IMR-90 (cell line): ENCODE measurements at regions not wholly inside any gene's neighbourhood (a gene's known extent, or its start where the extent isn't known, plus 50 kb on each side); places are given as distances from the start of the nearest gene placed in this dataset.

Source experiments
- ATAC-seq: fragments of 200-7000 bp; cut with Tn5 transposase; 2 replicates; pipeline ENCODE4 v1.9.1; 2020; ENCODE audit warnings: low read depth, mild to moderate bottlenecking, moderate library complexity
- BruUV-seq: library from RNA; stranded (reverse); fragments of 400-500 nt; replicated peaks from 2 replicates; lab custom pipeline; 2021; lab: Mats Ljungman, UMichigan
- CTCF ChIA-PET: fragments of 300-600 bp; formaldehyde crosslinking; extraction: SDS; loops from one replicate; lab custom pipeline; 2021; ENCODE audit warnings: antibody characterized with exemption; lab: Yijun Ruan, JAX
- POLR2A ChIA-PET: fragments of 300-600 bp; sonication (Branson Sonifier 250); formaldehyde crosslinking; loops from one replicate; lab custom pipeline; 2022; ENCODE audit warnings: antibody characterized with exemption; ENCODE audit not compliant: unreplicated experiment; lab: Charles Lee
- DNase-seq: peaks from one replicate; pipeline ENCODE4 v3.0.0; 2013
- H2AFZ ChIP-seq: replicated peaks from 2 replicates; pipeline ENCODE3; 2013; ENCODE audit warnings: low read length, mild to moderate bottlenecking; ENCODE audit not compliant: poor library complexity
- H2AK5ac ChIP-seq: 2 replicates; pipeline ENCODE4 v1.6.1; 2013; ENCODE audit warnings: low read depth, low read length, inconsistent platforms
- H2AK9ac ChIP-seq: replicated peaks from 2 replicates; pipeline ENCODE3; 2013; ENCODE audit warnings: mild to moderate bottlenecking, low read depth, low read length, moderate library complexity; ENCODE audit not compliant: poor library complexity
- H2BK120ac ChIP-seq: 2 replicates; pipeline ENCODE4 v1.6.1; 2013; ENCODE audit warnings: low read depth, low read length, inconsistent platforms
- H2BK15ac ChIP-seq: 3 replicates; pipeline ENCODE4 v1.6.1; 2013; ENCODE audit warnings: low read depth, low read length, inconsistent platforms
- H2BK20ac ChIP-seq: 2 replicates; pipeline ENCODE4 v1.6.1; 2013; ENCODE audit warnings: low read depth, mild to moderate bottlenecking, inconsistent platforms, low read length, moderate library complexity
- H2BK5ac ChIP-seq: 2 replicates; pipeline ENCODE4 v1.6.1; 2013; ENCODE audit warnings: mild to moderate bottlenecking, low read depth, low read length, inconsistent platforms; ENCODE audit not compliant: poor library complexity, severe bottlenecking
- H3K14ac ChIP-seq: replicated peaks from 2 replicates; pipeline ENCODE4 v1.6.1; 2013; ENCODE audit warnings: low read depth, low read length, inconsistent platforms
- H3K18ac ChIP-seq: 2 replicates; pipeline ENCODE4 v1.6.1; 2013; ENCODE audit warnings: low read depth, low read length, control low read depth
- H3K23ac ChIP-seq: 2 replicates; pipeline ENCODE4 v1.6.1; 2013; ENCODE audit warnings: low read depth, low read length, inconsistent platforms
- H3K27ac ChIP-seq: 2 replicates; pipeline ENCODE4 v1.5.1; 2013; ENCODE audit warnings: mild to moderate bottlenecking, control low read depth, low read length; ENCODE audit not compliant: insufficient read depth
- H3K27me3 ChIP-seq: 2 replicates; pipeline ENCODE4 v1.6.1; 2013; ENCODE audit warnings: low read length; ENCODE audit not compliant: control insufficient read depth, insufficient read depth
- H3K36me3 ChIP-seq: 2 replicates; pipeline ENCODE4 v1.6.1; 2013; ENCODE audit warnings: low read length, mixed read lengths; ENCODE audit not compliant: control insufficient read depth, insufficient read depth
- H3K4ac ChIP-seq: 2 replicates; pipeline ENCODE4 v1.6.1; 2013; ENCODE audit warnings: low read depth, low read length, inconsistent platforms
- H3K4me1 ChIP-seq: 2 replicates; pipeline ENCODE4 v1.6.1; 2013; ENCODE audit warnings: low read length, mixed read lengths; ENCODE audit not compliant: control insufficient read depth, insufficient read depth
- H3K4me2 ChIP-seq: 2 replicates; pipeline ENCODE4 v1.6.1; 2013; ENCODE audit warnings: low read depth, mild to moderate bottlenecking, control low read depth, low read length, moderate library complexity
- H3K4me3 ChIP-seq: 2 replicates; pipeline ENCODE4 v1.5.1; 2013; ENCODE audit warnings: low read depth, mild to moderate bottlenecking, control low read depth, low read length, moderate library complexity; ENCODE audit not compliant: insufficient read depth
- H3K56ac ChIP-seq: 2 replicates; pipeline ENCODE4 v1.6.1; 2013; ENCODE audit warnings: low read length, inconsistent platforms; ENCODE audit not compliant: insufficient read depth; ENCODE audit errors: extremely low read depth
- H3K79me1 ChIP-seq, 2 experiments: 2 replicates each; pipeline ENCODE4 v1.6.1; 2013; ENCODE audit warnings: low read length in 2 of 2, inconsistent platforms in 1 of 2, low read depth in 1 of 2
- H3K9ac ChIP-seq: 2 replicates; pipeline ENCODE4 v1.6.1; 2013; ENCODE audit warnings: low read depth, low read length, control low read depth
- H3K9me1 ChIP-seq: 2 replicates; pipeline ENCODE4 v1.6.1; 2013; ENCODE audit warnings: low read length, inconsistent platforms; ENCODE audit not compliant: insufficient read depth
- H3K9me3 ChIP-seq: 2 replicates; pipeline ENCODE4 v1.6.1; 2013; ENCODE audit warnings: low read length; ENCODE audit not compliant: control insufficient read depth, insufficient read depth
- H4K20me1 ChIP-seq: 2 replicates; pipeline ENCODE4 v1.6.1; 2013; ENCODE audit warnings: low read length, inconsistent platforms; ENCODE audit not compliant: insufficient read depth
- H4K5ac ChIP-seq: 2 replicates; pipeline ENCODE4 v1.6.1; 2013; ENCODE audit warnings: mild to moderate bottlenecking, low read depth, low read length, control low read depth
- H4K8ac ChIP-seq, 2 experiments: 2 replicates each; pipeline ENCODE4 v1.6.1; 2013; ENCODE audit warnings: low read depth in 2 of 2, low read length in 2 of 2, control low read depth in 1 of 2, inconsistent platforms in 1 of 2
- H4K91ac ChIP-seq: 2 replicates; pipeline ENCODE4 v1.6.1; 2013; ENCODE audit warnings: low read depth, low read length, inconsistent platforms; ENCODE audit not compliant: insufficient read depth
- FOS ChIP-seq: fragments of 150-350 bp; IDR thresholded peaks from 2 replicates; pipeline ENCODE4 v1.6.1; 2016; ENCODE audit warnings: low read depth, low read length
- MAFK ChIP-seq: IDR thresholded peaks from 2 replicates; pipeline ENCODE4 v1.6.1; 2012; ENCODE audit warnings: low read depth, low read length, improper control_type of control experiment
- RCOR1 ChIP-seq: IDR thresholded peaks from 2 replicates; pipeline ENCODE4 v1.6.1; 2012; ENCODE audit warnings: mild to moderate bottlenecking, low read length, improper control_type of control experiment; ENCODE audit not compliant: insufficient replicate concordance
- WGBS, 2 experiments: methylation state at CpG; one replicate each; pipeline versions ENCODE4 v1.1.5 to v1.1.7; 2013; ENCODE audit warnings: missing lambda C conversion rate in 2 of 2; ENCODE audit not compliant: insufficient read length in 1 of 2; ENCODE audit errors: extremely low coverage in 2 of 2; 5-methylcytosine and 5-hydroxymethylcytosine counted together
- dilution Hi-C: fragments of 300-500 bp; cut with HindIII; formaldehyde crosslinking; loops from one replicate; pipeline ENCODE4 v1.14.3; 2018; ENCODE audit warnings: low sequenced_read_pairs; ENCODE audit not compliant: unreplicated experiment
- in situ Hi-C: fragments of 300-500 bp; cut with MboI; formaldehyde crosslinking; loops from 3 replicates; pipeline ENCODE4 v1.14.3; 2019; ENCODE audit warnings: low sequenced_read_pairs, inconsistent platforms, mixed read lengths
- intact Hi-C: fragments of 100-400 bp; cut with micrococcal nuclease; formaldehyde crosslinking; loops from 2 replicates; pipeline ENCODE4 v1.10.0; 2022

DNA sequence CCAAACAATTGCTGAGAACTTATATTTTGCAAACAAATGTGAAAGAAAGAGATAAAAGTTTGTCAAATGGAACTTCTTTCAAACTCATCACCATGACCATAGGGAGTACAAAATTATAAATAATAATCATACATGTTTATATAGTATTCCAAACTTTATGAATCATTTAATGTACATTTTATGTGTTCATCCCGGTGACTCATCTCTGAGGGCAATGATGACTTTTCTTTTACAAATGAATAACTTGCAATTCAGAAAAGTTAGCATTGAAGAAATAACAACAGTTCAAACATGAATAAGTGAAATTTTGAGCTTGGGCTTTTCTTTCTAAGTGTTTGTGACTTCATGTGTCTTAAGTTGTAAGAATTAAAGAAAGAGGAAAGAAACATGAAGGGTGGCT is 66.3 kb upstream of the CDH8 start:
- Histone ChIP-seq H3K4ac (no peak overlapping the region), H3K56ac (no peak overlapping the region), H3K9me1 (no peaks in the 10 kb centered on the region), H3K23ac (no peak overlapping the region), H2BK5ac (no peak overlapping the region), H3K14ac (no peak overlapping the region), H3K36me3 (no peaks in the 10 kb centered on the region), H2BK15ac (no peak overlapping the region), H3K4me3 (no peak overlapping the region), H2BK20ac (no peak overlapping the region), H3K4me1 (no peaks in the 10 kb centered on the region), H3K9ac (no peak overlapping the region), H2AK9ac (no peak overlapping the region), H3K4me2 (no peak overlapping the region), H4K8ac (no peak overlapping the region), H4K91ac (no peak overlapping the region), H4K20me1 (no peaks in the 10 kb centered on the region), H4K5ac (no peak overlapping the region), H2AFZ (no peak overlapping the region), H3K9me3 (no peaks in the 10 kb centered on the region; the same call in 1 of the 2 replicates), H3K27me3 (no peaks in the 10 kb centered on the region), H3K18ac (no peak overlapping the region), H2AK5ac (no peak overlapping the region), H3K79me1 (no peaks in the 10 kb centered on the region), H2BK120ac (no peak overlapping the region), H3K27ac (no peak overlapping the region)
- in situ Hi-C loops (no loop called here), dilution Hi-C loops (no loop called here), intact Hi-C loops (no loop called here)
- DNase-seq (no peak), ATAC-seq (no peak)
- TF ChIP-seq MAFK (no peak), RCOR1 (no peak), FOS (no peak)
- no CpG with 5 or more reads among the region's 1 CpG for WGBS, 2 experiments
- ChIA-PET CTCF (no interaction called here), POLR2A (no interaction called here)
- no TSS peak for BruUV-seq
